ENCODE measurements at regions not wholly inside any gene's neighbourhood (a gene's known extent, or its start where the extent isn't known, plus 50 kb on each side); places are given as distances from the start of the nearest gene placed in this dataset.

DNA sequence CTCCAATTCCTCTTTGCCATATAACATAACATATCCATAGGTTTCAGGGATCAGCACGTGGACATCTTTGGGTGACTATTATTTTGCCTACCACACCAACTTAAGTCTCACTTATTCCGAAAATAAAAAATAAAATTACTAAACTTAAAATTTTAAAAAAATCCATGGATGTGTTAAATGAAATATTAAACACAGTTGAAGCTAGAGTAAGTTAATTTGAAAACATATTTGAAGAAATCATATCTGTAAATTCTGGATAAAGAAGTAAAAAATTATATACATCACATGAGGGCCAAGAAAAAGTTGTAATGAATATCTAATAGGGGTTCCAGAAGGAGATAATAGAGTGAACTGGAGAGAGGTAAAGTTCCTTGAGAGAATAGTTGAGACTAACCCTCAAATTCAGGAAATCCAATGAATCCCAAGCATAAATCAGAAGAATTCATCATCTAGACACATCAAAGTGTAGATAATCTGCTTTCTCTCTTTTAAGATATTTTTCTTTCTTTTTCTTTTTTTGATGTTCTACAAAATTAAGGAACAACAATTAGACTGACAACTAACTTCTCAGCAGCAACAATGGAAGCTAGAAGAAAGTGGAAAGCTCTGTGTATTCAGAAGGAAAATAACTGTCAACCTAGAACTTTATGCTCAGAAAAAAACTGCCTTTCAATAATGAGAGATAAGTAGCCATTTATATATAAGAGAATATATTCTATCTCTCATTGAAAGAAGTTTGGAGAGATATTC, 147.4 kb downstream of the ABHD5 start:
- no peaks in the 10 kb centered on the region for H3K4me1 ChIP-seq (ENCODE audit: control insufficient read depth in 1 of 2, insufficient read depth in 2 of 2, low read depth in 1 of 2, low read length in 1 of 2)
- H3K4me2 ChIP-seq = no peak overlapping the region
- H3K27me3 ChIP-seq (ENCODE audit: insufficient read depth) = no peaks in the 10 kb centered on the region
- H3K9ac ChIP-seq = no peak overlapping the region
- WGBS (ENCODE audit: low lambda C conversion rate) = 0% methylated on average over 2 of the region's 2 CpGs
- POLR2A ChIA-PET = no interaction called here
- H3K79me2 ChIP-seq (ENCODE audit: insufficient read depth) = no peaks in the 10 kb centered on the region
- TF ChIP-seq MEF2A (IDR thresholded peaks at IDR 0.05; ENCODE audit: borderline replicate concordance, low read depth) (no peak), TEAD4 (IDR thresholded peaks at IDR 0.05; ENCODE audit: borderline replicate concordance, insufficient read depth) (no peak), YY1 (IDR thresholded peaks at IDR 0.05; ENCODE audit: low read depth) (no peak), POLR2AphosphoS5 (IDR thresholded peaks at IDR 0.05; ENCODE audit: low read depth, low read length) (no peak), RCOR1 (IDR thresholded peaks at IDR 0.05; ENCODE audit: low read length) (no peak), ELF1 (IDR thresholded peaks at IDR 0.05) (no peak), CHD2 (IDR thresholded peaks at IDR 0.05; ENCODE audit: low read length, partially characterized antibody) (no peak)
- TF ChIP-seq, protein P1, sequence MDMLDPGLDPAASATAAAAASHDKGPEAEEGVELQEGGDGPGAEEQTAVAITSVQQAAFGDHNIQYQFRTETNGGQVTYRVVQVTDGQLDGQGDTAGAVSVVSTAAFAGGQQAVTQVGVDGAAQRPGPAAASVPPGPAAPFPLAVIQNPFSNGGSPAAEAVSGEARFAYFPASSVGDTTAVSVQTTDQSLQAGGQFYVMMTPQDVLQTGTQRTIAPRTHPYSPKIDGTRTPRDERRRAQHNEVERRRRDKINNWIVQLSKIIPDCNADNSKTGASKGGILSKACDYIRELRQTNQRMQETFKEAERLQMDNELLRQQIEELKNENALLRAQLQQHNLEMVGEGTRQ (IDR thresholded peaks at IDR 0.05; ENCODE audit: borderline replicate concordance, low read depth, low read length) = no peak
- TF ChIP-seq, protein P2, sequence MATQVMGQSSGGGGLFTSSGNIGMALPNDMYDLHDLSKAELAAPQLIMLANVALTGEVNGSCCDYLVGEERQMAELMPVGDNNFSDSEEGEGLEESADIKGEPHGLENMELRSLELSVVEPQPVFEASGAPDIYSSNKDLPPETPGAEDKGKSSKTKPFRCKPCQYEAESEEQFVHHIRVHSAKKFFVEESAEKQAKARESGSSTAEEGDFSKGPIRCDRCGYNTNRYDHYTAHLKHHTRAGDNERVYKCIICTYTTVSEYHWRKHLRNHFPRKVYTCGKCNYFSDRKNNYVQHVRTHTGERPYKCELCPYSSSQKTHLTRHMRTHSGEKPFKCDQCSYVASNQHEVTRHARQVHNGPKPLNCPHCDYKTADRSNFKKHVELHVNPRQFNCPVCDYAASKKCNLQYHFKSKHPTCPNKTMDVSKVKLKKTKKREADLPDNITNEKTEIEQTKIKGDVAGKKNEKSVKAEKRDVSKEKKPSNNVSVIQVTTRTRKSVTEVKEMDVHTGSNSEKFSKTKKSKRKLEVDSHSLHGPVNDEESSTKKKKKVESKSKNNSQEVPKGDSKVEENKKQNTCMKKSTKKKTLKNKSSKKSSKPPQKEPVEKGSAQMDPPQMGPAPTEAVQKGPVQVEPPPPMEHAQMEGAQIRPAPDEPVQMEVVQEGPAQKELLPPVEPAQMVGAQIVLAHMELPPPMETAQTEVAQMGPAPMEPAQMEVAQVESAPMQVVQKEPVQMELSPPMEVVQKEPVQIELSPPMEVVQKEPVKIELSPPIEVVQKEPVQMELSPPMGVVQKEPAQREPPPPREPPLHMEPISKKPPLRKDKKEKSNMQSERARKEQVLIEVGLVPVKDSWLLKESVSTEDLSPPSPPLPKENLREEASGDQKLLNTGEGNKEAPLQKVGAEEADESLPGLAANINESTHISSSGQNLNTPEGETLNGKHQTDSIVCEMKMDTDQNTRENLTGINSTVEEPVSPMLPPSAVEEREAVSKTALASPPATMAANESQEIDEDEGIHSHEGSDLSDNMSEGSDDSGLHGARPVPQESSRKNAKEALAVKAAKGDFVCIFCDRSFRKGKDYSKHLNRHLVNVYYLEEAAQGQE (IDR thresholded peaks at IDR 0.05; ENCODE audit: low read depth, low read length) = no peak
- no peaks in the 10 kb centered on the region for H4K20me1 ChIP-seq (ENCODE audit: insufficient read depth)
- H3K9me2 ChIP-seq = no peaks in the 10 kb centered on the region
- H3K4me3 ChIP-seq (ENCODE audit: low read depth in 2 of 2, low read length in 1 of 2) = no peak overlapping the region
- H3F3A ChIP-seq (replicated peaks; ENCODE audit: insufficient read depth) = no peaks in the 10 kb centered on the region
- H2AFZ ChIP-seq (ENCODE audit: low read depth) = no peak overlapping the region
- DNase-seq = no peak
- H3K36me3 ChIP-seq (replicated peaks in 1 of 2; ENCODE audit: control insufficient read depth in 1 of 2, insufficient read depth in 2 of 2, low read length in 1 of 2) = no peaks in the 10 kb centered on the region
- H3K27ac ChIP-seq (ENCODE audit: low read depth in 2 of 2, low read length in 1 of 2) = no peak overlapping the region
- CTCF ChIA-PET = no interaction called here
- 0 out of 2 replicates have a peak, but pooled peaks cover 4% of the 10 kb centered on the region for H3K9me3 ChIP-seq

DNA sequence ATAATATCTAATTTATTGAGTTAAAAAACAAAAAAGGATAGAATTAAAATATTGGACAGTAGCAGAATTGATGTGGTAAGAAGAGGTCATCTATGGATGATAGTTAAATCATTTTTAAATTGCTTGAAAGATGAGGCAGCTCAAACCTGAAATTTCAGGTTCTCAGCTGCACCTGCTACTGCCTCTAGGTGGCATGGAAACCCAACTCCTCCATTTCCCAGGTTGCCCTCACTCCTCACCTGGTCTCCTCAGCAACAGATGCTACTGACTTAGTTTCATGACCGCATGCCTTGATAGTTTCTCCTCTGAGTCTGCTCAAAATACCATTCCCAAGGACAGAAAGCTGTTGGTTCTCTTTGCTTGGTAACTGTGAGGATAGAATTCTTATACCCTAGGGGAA, 148.1 kb downstream of the ABHD5 start:
- Histone ChIP-seq H3K79me2 (ENCODE audit: insufficient read depth) (no peaks in the 10 kb centered on the region), H2AFZ (ENCODE audit: low read depth) (no peak overlapping the region), H3K27ac (ENCODE audit: low read depth in 2 of 2, low read length in 1 of 2) (no peak overlapping the region), H4K20me1 (ENCODE audit: insufficient read depth) (no peaks in the 10 kb centered on the region), H3K4me2 (no peak overlapping the region), H3K36me3 (replicated peaks in 1 of 2; ENCODE audit: control insufficient read depth in 1 of 2, insufficient read depth in 2 of 2, low read length in 1 of 2) (no peaks in the 10 kb centered on the region), H3K9me2 (no peaks in the 10 kb centered on the region), H3K4me3 (ENCODE audit: low read depth in 2 of 2, low read length in 1 of 2) (no peak overlapping the region; a peak in 1 of 4 replicates), H3K4me1 (ENCODE audit: control insufficient read depth in 1 of 2, insufficient read depth in 2 of 2, low read depth in 1 of 2, low read length in 1 of 2) (no peaks in the 10 kb centered on the region), H3K9me3 (0 out of 2 replicates have a peak, but pooled peaks cover 4% of the 10 kb centered on the region), H3F3A (replicated peaks; ENCODE audit: insufficient read depth) (no peaks in the 10 kb centered on the region), H3K9ac (no peak overlapping the region), H3K27me3 (ENCODE audit: insufficient read depth) (no peaks in the 10 kb centered on the region)
- WGBS (ENCODE audit: low lambda C conversion rate) = 64% methylated on average over 1 of the region's 1 CpG
- DNase-seq = no peak
- ChIA-PET CTCF (no interaction called here), POLR2A (no interaction called here)
- TF ChIP-seq RXRA (IDR thresholded peaks at IDR 0.05; ENCODE audit: borderline replicate concordance, low read depth) = no peak
- TF ChIP-seq, protein P3, sequence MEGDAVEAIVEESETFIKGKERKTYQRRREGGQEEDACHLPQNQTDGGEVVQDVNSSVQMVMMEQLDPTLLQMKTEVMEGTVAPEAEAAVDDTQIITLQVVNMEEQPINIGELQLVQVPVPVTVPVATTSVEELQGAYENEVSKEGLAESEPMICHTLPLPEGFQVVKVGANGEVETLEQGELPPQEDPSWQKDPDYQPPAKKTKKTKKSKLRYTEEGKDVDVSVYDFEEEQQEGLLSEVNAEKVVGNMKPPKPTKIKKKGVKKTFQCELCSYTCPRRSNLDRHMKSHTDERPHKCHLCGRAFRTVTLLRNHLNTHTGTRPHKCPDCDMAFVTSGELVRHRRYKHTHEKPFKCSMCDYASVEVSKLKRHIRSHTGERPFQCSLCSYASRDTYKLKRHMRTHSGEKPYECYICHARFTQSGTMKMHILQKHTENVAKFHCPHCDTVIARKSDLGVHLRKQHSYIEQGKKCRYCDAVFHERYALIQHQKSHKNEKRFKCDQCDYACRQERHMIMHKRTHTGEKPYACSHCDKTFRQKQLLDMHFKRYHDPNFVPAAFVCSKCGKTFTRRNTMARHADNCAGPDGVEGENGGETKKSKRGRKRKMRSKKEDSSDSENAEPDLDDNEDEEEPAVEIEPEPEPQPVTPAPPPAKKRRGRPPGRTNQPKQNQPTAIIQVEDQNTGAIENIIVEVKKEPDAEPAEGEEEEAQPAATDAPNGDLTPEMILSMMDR (IDR thresholded peaks at IDR 0.05) = 0 out of 2 replicates have a peak, but pooled peaks have one; percentile 16
